CD4-positive, alpha-beta T cell treated with Interleukin-4 for 1 hour (primary cell): ENCODE measurements at regions not wholly inside any gene's neighbourhood (a gene's known extent, or its start where the extent isn't known, plus 50 kb on each side); places are given as distances from the start of the nearest gene placed in this dataset.

ENCODE experiments used
- DNase-seq, 2 donors: peaks; one replicate each; pipeline ENCODE4 v3.0.0-alpha.2; 2020 to 2022

DNA sequence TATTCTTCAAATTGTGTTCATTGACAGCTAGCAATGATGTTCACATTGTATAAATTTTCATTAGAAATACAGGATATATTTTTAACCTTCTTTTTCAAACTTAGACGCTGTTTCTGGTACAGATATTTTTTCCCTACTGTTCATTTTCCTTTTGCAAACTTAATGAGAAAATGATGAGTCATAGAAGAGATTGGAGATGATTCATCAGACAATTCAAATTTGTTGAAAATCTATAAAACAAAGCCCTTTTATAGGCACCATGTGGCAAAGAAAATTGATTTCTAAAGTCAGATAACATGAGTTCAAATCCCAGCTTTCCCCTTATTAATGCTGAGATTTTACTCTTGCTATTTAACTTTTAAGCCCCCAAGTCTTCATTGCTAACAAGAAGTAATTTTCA is 728.8 kb upstream of the DDX18 start:
- DNase-seq, result no peak

DNA sequence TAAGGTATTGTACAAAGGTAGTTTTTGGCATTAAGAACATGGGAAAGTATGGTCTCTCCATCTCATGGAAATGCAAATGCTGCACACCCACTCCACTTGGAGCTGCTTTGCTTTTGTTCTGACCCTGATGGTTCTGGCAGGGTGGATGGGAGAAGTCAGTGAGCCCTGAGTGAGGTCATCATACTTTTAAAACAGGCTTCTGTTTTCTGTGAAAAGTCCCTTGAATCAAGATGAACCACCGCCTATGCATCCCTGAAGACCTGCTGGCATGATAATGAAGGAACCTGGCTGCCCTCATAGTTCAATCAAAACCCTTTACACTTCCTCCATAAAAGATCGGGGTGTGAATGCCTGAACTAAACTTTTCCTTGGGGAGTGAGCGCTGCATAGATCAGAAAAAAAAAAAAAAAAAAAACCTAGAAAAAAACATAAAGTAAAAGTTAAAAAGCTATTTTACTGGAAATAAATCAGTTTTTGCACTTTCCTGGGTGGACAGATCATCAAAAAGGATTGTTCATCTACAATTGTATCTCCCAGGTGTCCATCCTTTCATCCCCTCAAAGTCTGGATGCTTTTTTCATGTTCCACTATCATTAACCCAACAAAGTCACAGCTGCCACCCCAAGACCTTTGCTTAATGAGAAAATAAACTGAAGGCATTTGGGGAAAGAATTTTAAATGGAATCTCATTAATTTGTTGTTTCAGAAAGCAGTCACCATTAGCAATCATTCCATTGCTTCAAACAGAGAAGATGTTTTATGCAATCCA is 728.1 kb upstream of the DDX18 start:
- DNase-seq, result no peak

DNA sequence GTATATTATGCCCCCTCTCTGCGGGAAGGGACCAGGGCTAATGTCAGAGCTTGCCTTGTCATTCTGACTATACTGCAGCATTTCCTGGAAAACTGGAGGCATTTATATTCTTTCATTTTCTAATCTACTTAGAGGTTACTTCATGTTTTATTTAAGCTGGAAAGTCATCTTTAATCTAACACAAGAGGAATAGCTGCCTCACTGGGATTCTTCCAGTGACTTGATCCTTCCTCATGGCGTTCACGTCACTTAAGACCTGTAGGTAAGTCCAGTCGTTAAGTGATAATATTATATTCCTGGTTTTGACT is 727.6 kb upstream of the DDX18 start:
- no peak for DNase-seq

DNA sequence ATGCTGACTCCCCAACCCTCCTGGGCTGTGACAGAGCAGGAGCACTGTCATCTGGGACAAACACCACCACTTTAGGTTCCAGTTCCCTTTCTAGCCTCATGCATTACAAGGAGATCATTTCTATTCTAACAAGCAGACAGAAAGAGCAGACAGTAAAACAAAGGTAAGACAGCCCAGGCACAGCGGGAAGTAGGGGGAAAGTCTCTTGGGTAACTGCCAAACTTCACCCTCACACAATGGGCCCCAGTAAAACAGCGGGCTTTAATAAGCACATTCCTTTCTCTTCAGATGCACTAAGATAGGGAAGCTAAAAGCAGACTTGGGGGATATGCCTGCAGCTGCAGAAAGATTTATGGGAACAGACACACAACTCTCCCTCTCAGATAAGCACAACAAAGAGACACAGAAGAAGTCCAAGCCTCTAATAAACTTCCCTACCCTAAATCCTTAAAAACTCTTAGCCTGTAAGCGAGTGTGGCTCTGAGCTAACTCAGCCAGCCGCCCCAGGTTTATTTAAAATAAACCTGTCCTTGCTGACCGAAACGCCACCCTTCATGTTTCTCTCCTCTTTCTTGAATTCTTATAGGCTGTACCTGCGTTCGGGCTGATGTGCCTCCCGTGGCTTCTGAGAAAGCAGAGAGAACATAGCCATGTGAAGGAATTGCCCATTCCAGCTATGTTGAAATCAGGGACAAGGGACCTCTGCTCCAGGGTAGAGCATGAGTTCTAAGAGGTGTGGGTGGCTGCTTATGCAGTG is 726.8 kb upstream of the DDX18 start:
- DNase-seq, result no peak

DNA sequence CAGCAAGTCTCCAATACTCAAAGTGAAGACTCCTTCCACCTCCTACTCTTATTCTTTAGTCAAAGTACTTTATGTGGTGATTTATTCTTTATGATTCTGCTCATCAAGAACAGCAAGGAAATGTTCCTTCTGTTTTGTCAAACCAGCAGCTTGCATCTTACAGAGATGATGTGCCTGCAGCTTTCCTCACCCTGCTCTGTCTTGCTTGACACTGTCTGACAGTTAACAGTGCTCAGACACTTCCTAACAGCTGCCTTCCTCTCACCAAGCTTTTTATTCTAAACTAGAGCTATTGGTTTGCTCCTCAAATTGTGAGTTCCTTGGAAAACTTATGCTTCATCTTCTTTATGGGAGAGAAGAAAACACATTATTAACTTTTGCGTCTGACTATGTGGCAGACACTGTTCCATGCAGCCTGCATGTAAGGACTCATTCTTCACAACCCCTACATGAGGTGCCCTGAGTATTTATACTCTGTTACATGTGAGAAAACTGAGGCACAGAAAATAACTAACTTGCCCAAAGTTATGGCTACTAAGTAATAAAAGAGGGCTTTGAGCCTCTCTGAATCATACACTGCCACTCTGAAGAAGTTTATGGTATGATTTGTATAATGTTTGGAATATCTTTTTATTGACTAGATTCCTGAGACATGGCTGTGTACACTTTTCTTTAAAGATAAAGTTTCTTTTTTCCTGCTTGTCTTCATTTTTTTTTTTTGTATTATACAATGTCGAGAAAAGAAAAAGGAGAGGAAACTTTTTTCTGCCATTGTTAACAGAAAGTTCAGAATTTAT is 723.3 kb upstream of the DDX18 start:
- no peak for DNase-seq

DNA sequence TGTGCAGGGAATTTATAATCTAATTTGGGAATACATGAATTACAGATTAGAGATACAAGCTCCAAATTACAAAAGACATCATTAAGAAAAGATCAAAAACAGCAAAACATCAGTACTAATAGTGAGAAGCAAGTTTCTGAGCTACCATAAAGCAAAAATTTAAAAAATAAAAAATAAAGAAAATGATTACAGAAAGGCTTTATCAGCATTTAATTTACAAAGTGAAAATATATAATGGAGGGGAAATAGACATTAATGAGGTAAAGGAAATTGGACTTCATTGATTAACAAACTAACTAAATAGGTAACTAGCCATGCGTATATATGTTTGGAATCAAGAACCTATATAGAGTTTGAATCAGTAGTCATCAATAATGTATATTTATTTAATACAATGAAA is 712.9 kb upstream of the DDX18 start:
- no peak for DNase-seq

DNA sequence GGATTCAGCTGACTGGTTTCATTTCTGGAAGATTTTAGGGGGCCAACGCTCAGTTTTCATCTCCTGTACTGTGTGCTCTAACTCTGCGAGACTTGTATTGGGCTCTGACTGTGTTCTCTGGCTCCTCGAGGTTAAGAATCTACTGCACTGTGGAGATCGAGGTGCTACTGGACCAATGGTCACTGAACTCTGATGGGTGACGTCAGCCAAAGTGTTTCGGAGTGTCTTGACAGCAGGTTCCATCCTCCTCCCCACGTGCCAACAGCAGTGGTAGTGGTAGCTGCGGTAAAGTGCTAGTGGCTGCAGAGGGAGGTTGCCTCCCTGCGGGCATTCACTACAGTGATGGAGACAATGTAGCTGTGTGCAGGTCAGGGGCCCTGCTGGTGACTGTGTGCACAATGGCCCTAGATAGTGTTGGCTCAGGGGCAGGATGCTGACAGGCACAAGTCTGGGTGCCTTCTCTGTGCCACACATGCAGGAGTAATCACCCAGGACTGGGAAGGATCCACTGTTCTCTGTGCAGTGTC is 705.7 kb upstream of the DDX18 start:
- no peak for DNase-seq

DNA sequence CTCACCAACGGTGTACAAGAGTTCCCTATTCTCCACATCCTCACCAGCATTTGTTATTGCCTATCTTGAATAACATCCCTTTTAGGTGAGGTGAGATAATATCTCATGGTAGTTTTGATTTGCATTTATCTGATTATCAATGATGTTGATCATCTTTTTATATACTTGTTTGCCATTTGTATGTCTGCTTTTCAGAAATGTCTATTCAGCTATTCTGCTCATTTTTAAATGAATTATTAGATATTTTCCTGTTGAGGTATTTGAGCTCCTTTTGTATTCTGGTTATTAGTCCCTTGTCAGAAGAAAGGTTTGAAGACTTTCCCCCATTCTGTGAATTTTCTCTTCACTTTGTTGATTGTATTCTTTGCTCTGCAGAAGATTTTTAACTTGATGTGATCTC is 695.5 kb upstream of the DDX18 start:
- no peak for DNase-seq

DNA sequence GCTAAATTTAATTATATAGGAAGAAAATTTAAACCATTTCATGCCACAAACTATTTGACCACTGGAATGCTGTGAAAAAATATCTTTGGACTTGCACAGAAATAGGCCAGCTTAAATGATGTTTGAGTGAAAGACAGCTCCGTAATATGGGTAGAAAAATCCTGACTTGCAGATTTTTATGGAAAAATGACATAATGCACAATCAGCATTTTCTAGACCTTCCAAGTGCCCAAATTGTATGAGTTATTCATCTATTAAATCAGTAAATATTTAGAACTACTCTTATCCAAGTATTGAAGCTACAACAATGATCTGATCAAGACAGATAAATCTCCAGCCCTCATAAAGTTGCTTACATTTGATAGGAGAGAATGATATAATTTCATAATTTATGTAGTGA is 691.1 kb upstream of the DDX18 start:
- DNase-seq, result no peak

DNA sequence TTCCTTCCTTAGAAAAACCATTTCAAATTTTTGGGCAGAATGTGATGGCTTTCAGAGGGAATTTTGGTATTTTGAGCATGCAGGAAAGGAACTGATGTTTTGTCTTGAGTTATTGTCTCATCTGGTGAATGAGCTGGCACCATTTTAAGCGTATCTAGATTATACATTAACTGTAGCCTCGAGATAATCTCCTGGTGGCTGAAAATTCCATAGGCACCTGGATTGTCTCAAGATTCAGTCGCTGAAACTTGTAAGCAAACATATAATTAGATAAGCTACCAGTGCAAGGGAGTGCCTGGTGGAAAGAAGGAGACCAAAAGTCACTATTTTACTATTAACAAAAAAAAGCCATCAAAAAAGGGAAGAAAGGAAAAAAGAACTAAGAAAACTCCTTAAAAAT is 687.8 kb upstream of the DDX18 start:
- DNase-seq, result no peak

DNA sequence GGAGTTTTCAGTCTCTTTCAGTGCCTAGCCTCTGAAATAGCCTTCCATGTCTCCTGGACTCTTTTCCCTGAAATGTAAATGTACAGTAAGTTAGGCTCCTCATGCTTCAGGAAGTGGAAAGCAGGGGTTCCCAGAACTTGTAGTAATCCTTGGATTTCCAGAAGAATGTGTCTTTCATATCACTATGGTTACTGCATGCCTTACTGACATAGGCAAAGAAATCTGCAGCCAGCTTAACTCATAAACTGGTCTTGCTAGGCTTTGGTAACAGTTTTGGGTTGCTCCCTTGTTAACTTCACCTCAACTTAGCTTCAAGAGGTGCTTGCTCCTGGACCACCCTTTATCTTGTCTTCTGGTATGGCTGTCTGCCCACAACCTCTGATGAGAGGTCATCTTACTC is 686.8 kb upstream of the DDX18 start:
- DNase-seq, result no peak

DNA sequence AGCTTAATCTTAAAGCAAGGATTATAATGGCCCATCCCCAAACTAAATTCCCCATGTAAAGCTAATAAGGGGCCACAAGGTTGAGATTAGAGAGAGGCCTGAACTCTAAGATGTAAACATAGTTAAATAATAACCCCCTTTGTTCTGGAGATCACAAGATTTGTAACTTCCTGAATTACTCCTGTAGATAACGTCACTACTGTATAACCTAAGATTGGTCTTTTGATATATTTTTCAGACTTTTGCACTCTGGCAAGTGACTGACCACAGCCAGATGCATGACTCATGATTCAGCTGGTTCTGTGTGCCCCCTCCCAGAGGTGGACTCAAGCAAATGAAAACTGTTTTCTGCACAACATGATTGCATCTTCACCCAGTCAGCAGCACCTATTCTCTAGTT is 686.0 kb upstream of the DDX18 start:
- no peak for DNase-seq

DNA sequence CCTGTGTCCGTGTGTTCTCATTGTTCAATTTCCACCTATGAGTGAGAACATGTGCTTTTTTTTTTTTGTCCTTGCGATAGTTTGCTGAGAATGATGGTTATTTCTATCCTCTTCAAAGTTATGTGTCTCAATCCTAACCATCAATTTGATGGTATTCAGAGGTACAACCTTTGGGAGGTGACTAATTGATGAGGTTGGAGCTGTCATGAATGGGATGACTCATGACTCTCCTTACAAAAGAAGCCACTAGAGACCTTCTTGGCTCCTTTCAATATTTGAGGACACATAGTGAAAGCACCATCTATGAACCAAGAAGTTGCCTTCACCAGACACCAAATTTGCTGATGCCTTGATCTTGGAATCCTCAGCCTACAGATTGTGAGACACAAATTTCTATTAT is 677.1 kb upstream of the DDX18 start:
- no peak for DNase-seq

DNA sequence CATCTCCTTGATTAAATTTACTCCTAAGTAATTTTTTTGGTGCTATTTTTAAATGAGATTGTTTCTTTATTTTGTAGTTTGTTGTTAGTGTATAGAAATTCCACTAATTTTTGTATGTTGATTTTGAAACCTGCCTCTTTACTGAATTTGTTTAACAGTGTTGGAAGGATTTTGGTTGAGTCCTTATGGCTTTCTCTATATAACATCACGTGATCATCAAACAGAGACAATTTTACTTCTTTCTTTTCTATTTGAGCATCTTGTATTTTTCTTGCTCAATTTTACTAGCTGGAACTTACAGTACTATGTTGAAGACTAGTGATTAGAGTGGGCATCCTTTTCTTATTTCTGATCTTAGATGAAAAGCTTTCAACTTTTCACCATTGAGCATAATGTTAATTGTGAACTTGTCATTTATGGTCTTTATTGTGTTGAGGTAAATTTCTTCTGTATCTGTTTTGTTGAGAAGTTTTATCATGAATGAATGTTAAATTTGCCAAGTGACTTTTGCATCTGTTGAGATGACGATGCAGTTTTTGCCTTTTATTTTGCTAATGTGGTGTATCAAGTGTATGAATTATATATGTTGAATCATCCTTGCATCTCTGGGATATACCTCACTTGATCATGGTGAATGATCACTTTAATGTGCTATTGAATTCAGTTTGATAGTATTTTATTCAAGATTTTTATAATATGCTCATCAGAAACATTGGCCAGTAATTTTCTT is 645.3 kb upstream of the DDX18 start:
- no peak for DNase-seq

DNA sequence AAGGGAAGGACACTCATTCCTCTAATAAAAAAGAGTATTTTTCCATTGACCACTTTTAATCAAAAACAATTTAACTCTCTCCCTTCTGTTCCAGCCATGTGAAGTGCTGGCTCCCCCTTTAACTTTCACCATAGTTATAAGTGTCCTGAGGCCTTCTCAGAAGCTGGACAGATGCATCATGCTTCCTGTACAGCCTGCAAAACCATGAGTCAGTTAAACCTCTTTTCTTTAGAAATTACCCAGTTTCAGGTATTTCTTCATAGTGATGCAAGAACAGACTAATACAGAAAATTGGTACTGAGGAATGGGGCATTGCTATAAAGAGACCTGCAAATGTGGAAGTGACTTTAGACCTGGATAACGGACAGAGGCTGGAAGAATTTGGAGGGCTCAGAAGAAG is 643.6 kb upstream of the DDX18 start:
- DNase-seq, result no peak

DNA sequence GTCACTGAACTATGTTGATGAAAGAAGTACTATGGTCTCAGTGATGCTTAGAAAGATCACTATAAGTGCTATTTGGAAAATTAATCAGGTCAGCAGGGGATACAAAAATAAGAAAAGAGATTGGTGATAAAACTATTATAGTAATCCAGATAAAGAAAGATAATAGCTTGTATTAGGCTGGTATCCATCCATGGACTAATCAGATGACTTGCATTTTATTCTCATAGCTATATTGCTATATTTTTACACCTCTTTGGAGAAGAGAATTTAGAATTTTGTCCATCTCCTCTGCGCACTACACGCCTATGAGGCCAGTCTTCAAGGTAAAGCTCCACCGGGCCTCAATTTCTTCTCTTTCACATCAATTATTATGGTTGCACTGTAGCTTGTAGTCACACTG is 635.1 kb upstream of the DDX18 start:
- DNase-seq, result no peak

DNA sequence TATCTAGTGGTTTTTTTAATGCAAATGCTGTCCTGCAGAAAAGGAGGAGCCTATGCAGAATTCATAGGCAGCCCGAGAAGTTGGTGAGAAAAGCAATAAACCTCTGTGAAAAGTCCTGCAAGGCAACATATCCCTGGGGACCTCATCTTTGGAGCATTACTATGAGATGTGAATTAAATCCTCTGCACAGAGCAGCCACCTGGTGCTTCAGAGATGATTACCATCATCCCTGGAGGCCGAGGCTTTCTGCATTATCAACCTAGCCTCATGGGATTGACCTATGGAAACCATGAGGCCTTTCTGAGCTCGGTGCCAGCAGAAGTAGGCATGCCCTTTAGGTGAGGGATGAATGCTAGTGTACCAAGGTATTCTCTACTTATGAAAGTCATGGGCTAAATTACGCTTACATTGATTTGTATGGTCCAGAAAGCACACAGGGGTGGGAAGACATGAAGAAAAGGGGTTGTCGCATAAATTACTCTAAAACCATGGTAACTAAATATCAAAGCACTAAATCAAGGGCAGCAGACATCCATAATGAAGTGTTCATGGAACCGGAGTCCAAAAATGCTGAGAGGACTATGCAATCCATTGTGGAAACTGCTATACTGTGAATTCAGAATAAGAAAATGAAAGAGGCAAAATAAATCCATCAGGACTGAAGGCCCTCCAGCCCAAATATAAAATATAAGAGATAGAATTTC is 623.5 kb upstream of the DDX18 start:
- no peak for DNase-seq

DNA sequence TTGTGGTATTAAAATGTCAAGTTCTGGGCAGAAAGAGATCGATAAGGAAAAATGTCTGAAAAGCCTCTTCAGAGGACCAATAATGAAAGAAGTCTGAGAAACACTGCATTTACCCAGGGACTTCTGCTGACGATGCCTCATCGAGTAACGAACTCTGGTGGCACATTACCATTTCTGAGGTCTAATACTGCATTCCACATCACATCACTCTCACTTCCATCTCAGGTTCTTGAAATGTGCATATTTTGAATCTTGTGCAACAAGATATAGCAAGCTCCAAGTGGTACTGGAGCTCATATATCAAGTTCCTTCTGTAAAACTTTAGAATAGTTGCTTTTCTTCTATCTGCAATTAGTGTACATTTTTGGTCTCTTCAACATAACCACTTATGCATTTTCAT is 619.1 kb upstream of the DDX18 start:
- DNase-seq, result no peak

DNA sequence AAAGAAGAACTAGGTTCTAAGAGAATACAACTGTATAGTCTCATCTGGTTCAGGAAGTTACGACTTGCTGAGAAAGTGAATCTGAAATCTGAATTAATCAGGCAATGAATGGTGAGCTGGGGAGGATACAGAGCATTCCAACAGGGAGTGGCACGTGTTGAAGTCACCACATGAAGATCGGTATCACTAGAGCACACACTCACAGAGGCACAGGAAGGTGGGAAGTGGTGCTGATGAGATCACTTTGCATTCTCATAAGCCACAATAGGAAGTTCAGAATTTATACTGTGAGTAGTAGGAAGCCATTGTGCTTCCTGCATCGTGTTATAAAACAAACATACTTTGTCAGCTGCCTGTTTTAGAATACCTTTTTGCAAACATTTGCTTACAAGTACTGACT is 615.0 kb upstream of the DDX18 start:
- DNase-seq, result no peak

DNA sequence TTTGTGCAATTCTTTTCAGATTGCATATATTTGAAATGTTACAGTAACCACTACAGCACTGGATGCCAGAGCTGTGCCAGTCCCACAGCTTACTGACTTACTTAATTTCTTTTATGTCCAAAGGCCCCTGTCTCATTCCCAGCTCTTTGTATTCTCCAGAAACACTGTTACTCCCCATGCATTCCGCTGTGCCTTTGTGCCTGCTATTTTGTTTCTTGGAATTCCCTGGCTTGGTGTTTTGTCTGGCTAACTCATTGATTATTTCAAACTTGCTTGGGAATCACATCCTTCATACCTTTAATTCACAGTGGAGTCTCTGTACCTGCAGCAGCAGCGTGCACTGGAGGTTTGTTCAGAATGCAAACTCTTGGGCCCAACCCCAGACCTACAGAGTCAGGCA is 601.9 kb upstream of the DDX18 start:
- no peak for DNase-seq

DNA sequence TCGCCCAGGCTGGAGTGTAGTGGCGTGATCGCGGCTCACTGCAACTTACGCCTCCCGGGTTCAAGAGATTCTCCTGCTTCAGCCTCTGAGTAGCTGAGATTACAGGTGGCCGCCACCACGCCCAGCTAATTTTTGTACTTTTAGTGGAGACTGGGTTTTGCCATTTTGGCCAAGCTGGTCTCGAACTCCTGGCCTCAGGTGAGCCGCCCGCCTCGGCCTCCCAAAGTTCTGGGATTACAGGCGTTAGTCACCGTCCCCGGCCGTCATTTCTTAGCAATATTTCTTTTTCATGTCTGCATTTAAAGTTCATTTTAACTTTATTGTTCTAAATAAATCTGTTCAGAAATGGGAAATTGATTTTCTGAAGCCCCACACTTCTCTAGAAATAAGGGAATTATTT is 597.3 kb upstream of the DDX18 start:
- no peak for DNase-seq

DNA sequence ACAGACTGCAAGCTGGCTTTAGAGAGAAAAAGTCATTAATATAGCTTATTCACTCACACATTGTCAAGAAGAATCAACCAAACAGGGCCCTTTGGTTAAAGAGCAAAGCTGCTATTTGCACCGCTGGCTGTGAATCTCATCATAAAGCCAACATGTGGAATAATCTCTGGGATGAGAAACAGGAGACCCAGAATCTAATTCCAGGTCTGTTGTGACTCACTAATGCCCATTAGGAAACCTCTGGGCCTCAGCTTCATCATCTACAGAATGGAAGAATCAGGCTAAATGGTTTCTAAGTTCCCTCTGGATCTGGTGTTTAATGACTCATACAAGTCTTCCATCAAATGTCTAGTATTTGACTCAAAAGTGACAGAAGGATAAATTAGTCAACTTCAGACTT is 591.7 kb upstream of the DDX18 start:
- DNase-seq, result no peak

DNA sequence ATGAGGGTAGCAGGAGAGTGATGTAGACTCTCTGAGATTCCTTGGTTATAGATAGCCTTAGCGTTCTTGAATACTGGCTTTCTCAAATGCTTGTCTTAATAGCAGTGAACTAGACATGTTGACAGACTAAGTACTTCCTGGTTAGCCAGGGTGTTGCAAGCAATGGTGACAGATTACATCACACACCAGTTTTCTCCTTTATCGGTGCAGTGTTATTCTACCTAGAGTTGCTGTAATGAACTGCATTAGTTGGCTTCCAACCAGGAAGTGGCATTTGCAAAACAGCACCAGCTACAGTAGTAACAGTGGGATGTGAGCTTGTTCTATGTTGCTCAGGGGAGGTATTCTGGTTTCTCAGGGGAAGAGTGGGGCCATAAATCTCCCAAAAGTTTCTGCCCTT is 582.2 kb upstream of the DDX18 start:
- no peak for DNase-seq
